ENCODE measurements at regions not wholly inside any gene's neighbourhood (a gene's known extent, or its start where the extent isn't known, plus 50 kb on each side); places are given as distances from the start of the nearest gene placed in this dataset.

- no peak overlapping the region for H3K27ac Mint-ChIP-seq
- H3K4me3 Mint-ChIP-seq: no peak overlapping the region
- no peaks in the 10 kb centered on the region for H3K9me3 Mint-ChIP-seq
- no peaks in the 10 kb centered on the region for H3K36me3 Mint-ChIP-seq
- TF ChIP-seq TCF7 (CRISPR knock-in tag; IDR thresholded peaks at IDR 0.05; ENCODE audit: low read depth): no peak
- TF ChIP-seq NFATC4 (CRISPR knock-in tag; IDR thresholded peaks at IDR 0.05): no peak
- no peak for TF ChIP-seq PRDM15 (CRISPR knock-in tag; IDR thresholded peaks at IDR 0.05)
- TF ChIP-seq ATF2 (CRISPR knock-in tag; IDR thresholded peaks at IDR 0.05; ENCODE audit: borderline replicate concordance, low read depth): no peak
- no peak for TF ChIP-seq MYBL2 (CRISPR knock-in tag; IDR thresholded peaks at IDR 0.05)
- no peak for TF ChIP-seq E2F5 (CRISPR knock-in tag; IDR thresholded peaks at IDR 0.05)
- TF ChIP-seq STAT6 (CRISPR knock-in tag; conservative IDR thresholded peaks at IDR 0.05; ENCODE audit: low read depth): no peak
- no peak for TF ChIP-seq ARID4B (CRISPR knock-in tag; IDR thresholded peaks at IDR 0.05; ENCODE audit: borderline replicate concordance)
- no peak for TF ChIP-seq ATF3 (CRISPR knock-in tag; conservative IDR thresholded peaks at IDR 0.05)
- TF ChIP-seq ERG (CRISPR knock-in tag; IDR thresholded peaks at IDR 0.05): no peak
- TF ChIP-seq TP53 (CRISPR knock-in tag; IDR thresholded peaks at IDR 0.05): no peak
- TF ChIP-seq NFYB (CRISPR knock-in tag; conservative IDR thresholded peaks at IDR 0.05; ENCODE audit: low read depth): no peak
- no peak for TF ChIP-seq ETV6 (CRISPR knock-in tag; IDR thresholded peaks at IDR 0.05)
- no peak for TF ChIP-seq ZBTB43 (CRISPR knock-in tag; IDR thresholded peaks at IDR 0.05)
- no peak for TF ChIP-seq AR (CRISPR knock-in tag; IDR thresholded peaks at IDR 0.05)
- no peak for TF ChIP-seq ZNF671 (CRISPR knock-in tag; IDR thresholded peaks at IDR 0.05)
- TF ChIP-seq PREB (CRISPR knock-in tag; IDR thresholded peaks at IDR 0.05; ENCODE audit: borderline replicate concordance): no peak
- H3K4me1 Mint-ChIP-seq: peaks cover 8% of the 10 kb centered on the region
- ChIA-PET CTCF (no interaction called here), POLR2A (interaction anchor here (0.6 kb wide), 1 partner anchor 527 kb away, joined by 4 read pairs; no protein-coding TSS in a partner anchor)
- H3K27me3 Mint-ChIP-seq (ENCODE audit: low read depth): no peaks in the 10 kb centered on the region
- DNase-seq (ENCODE audit: low spot score) (no peak), ATAC-seq (peak; percentile 43; the same call in 1 of the 2 replicates)
Observed at GRCh38 chr4:79492148-79492547, 84.1 kb upstream of the GK2 start.
